Neural cell (in vitro differentiated cells): ENCODE measurements at regions not wholly inside any gene's neighbourhood (a gene's known extent, or its start where the extent isn't known, plus 50 kb on each side); places are given as distances from the start of the nearest gene placed in this dataset.
"Not testable (repeated sequence)": the region's sequence is repeated elsewhere in the genome, so short reads cannot be mapped to it uniquely, and the experiment has no call there.

Source experiments
- H2AFZ ChIP-seq: fragments of 200-600, 300-800 bp; sonication (generic), shearing (Covaris generic); 2 replicates; pipeline ENCODE4 v1.6.0; 2014; ENCODE audit warnings: low read depth, mild to moderate bottlenecking, antibody characterized with exemption, low read length, moderate library complexity
- H3F3A ChIP-seq: fragments of 200-600 bp; shearing (Covaris generic); 2 replicates; pipeline ENCODE4 v1.6.1; 2016; ENCODE audit warnings: mild to moderate bottlenecking, moderate library complexity, mixed read lengths, antibody characterized with exemption, low read length; ENCODE audit not compliant: insufficient read depth, poor library complexity, severe bottlenecking
- H3K27ac ChIP-seq: fragments of 200-600, 300-800 bp; sonication (generic), shearing (Covaris generic); 2 replicates; pipeline ENCODE4 v1.5.1; 2014; ENCODE audit warnings: mild to moderate bottlenecking, low read length, moderate library complexity
- H3K27me3 ChIP-seq: fragments of 300-800, 200-600 bp; sonication (generic), shearing (Covaris generic); 2 replicates; pipeline ENCODE4 v1.6.0; 2014; ENCODE audit warnings: mild to moderate bottlenecking, low read depth, low read length, moderate library complexity; ENCODE audit not compliant: insufficient read depth
- H3K36me3 ChIP-seq: fragments of 300-800, 200-600 bp; sonication (generic), shearing (Covaris generic); 2 replicates; pipeline ENCODE4 v1.5.1; 2014; ENCODE audit warnings: mild to moderate bottlenecking, antibody characterized with exemption, low read length, moderate library complexity; ENCODE audit not compliant: insufficient read depth
- H3K4me2 ChIP-seq: fragments of 300-800, 200-600 bp; sonication (generic), shearing (Covaris generic); 2 replicates; pipeline ENCODE4 v1.6.0; 2014; ENCODE audit warnings: mild to moderate bottlenecking, low read length
- H3K4me3 ChIP-seq: fragments of 300-800, 200-600 bp; sonication (generic), shearing (Covaris generic); 2 replicates; pipeline ENCODE4 v1.5.1; 2014; ENCODE audit warnings: mild to moderate bottlenecking, low read length, moderate library complexity
- H3K79me2 ChIP-seq: fragments of 200-600 bp; shearing (Covaris generic); replicated peaks from 2 replicates; pipeline ENCODE4 v1.6.0; 2014; ENCODE audit warnings: mild to moderate bottlenecking, low read length, moderate library complexity; ENCODE audit not compliant: insufficient read depth
- H3K9ac ChIP-seq: fragments of 300-800, 200-600 bp; sonication (generic), shearing (Covaris generic); 2 replicates; pipeline ENCODE4 v1.6.1; 2016; ENCODE audit warnings: mild to moderate bottlenecking, low read length, mixed read lengths
- H3K9me2 ChIP-seq: fragments of 200-600 bp; shearing (Covaris generic); 2 replicates; pipeline ENCODE4 v1.6.1; 2016; ENCODE audit warnings: mild to moderate bottlenecking, low read length, mixed read lengths; ENCODE audit not compliant: insufficient read depth
- H3K9me3 ChIP-seq: fragments of 200-600, 300-800 bp; sonication (generic), shearing (Covaris generic); 2 replicates; pipeline ENCODE4 v1.6.1; 2016; ENCODE audit warnings: mild to moderate bottlenecking, mixed run types, low read length, moderate library complexity, mixed read lengths
- H4K20me1 ChIP-seq: fragments of 200-600 bp; shearing (Covaris generic); 2 replicates; pipeline ENCODE4 v1.6.1; 2016; ENCODE audit warnings: mild to moderate bottlenecking, mixed run types; ENCODE audit not compliant: insufficient read depth
- EP300 ChIP-seq: fragments of 450-650 bp; conservative IDR thresholded peaks from 2 replicates; pipeline ENCODE4 v1.6.1; 2014; ENCODE audit warnings: antibody characterized with exemption, mild to moderate bottlenecking, moderate library complexity; ENCODE audit not compliant: poor library complexity, severe bottlenecking
- EZH2 ChIP-seq: fragments of 200-600, 300-800 bp; shearing (Covaris generic), sonication (generic); IDR thresholded peaks from 2 replicates; pipeline ENCODE4 v1.6.1; 2014; ENCODE audit warnings: antibody characterized with exemption, low read length, borderline replicate concordance, mild to moderate bottlenecking; ENCODE audit not compliant: insufficient read depth, poor library complexity, severe bottlenecking
- MXI1 ChIP-seq: fragments of 450-650 bp; conservative IDR thresholded peaks from 2 replicates; pipeline ENCODE4 v1.6.1; 2014; ENCODE audit warnings: antibody characterized with exemption, mild to moderate bottlenecking; ENCODE audit not compliant: poor library complexity, severe bottlenecking
- POLR2AphosphoS5 ChIP-seq: IDR thresholded peaks from 2 replicates; pipeline ENCODE4 v1.6.1; 2012
- RAD21 ChIP-seq: fragments of 450-650 bp; conservative IDR thresholded peaks from 2 replicates; pipeline ENCODE4 v1.6.1; 2014; ENCODE audit warnings: antibody characterized with exemption, mild to moderate bottlenecking, moderate library complexity
- SMC3 ChIP-seq: fragments of 450-650 bp; conservative IDR thresholded peaks from 2 replicates; pipeline ENCODE4 v1.6.1; 2014; ENCODE audit warnings: antibody characterized with exemption, mild to moderate bottlenecking, moderate library complexity; ENCODE audit not compliant: poor library complexity
- TAF1 ChIP-seq: IDR thresholded peaks from 2 replicates; pipeline ENCODE4 v1.6.1; 2012; ENCODE audit warnings: low read depth
- TF ChIP-seq, protein P1 (sequence below): IDR thresholded peaks from 2 replicates; pipeline ENCODE4 v1.6.1; 2012; ENCODE audit warnings: borderline replicate concordance
- TF ChIP-seq, protein P2 (sequence below): fragments of 450-650 bp; IDR thresholded peaks from 2 replicates; pipeline ENCODE4 v1.5.1; 2014; ENCODE audit warnings: antibody characterized with exemption, mild to moderate bottlenecking, moderate library complexity; ENCODE audit not compliant: poor library complexity, severe bottlenecking

DNA sequence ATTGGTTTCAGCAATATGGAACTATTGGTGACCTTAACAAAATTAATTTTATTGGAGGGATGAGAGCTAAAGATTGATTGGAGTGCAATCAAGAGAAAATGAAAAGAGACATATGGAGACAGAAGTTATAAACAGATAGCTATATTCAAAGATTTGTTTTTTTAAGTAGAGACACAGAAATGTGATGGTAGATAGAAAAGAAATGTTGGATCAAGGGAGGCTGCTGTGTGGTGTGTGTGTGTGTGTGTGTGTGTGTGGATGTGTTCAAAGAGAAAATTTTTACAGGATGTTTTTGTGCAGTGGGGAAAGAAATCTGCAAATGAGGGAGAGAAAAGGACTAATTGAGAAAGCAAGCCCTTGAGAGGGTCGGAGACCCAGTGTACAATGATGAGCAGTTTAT is 249.5 kb upstream of the SPHKAP start:
- no peak overlapping the region for H3K9ac ChIP-seq
- H3K79me2 ChIP-seq, result no peaks in the 10 kb centered on the region
- H3F3A ChIP-seq, result no peaks in the 10 kb centered on the region
- H3K27me3 ChIP-seq, result no peaks in the 10 kb centered on the region
- no peak overlapping the region for H3K4me3 ChIP-seq
- H3K4me2 ChIP-seq, result no peak overlapping the region
- no peaks in the 10 kb centered on the region for H4K20me1 ChIP-seq
- H3K9me2 ChIP-seq, result no peaks in the 10 kb centered on the region
- TF ChIP-seq, protein P1, sequence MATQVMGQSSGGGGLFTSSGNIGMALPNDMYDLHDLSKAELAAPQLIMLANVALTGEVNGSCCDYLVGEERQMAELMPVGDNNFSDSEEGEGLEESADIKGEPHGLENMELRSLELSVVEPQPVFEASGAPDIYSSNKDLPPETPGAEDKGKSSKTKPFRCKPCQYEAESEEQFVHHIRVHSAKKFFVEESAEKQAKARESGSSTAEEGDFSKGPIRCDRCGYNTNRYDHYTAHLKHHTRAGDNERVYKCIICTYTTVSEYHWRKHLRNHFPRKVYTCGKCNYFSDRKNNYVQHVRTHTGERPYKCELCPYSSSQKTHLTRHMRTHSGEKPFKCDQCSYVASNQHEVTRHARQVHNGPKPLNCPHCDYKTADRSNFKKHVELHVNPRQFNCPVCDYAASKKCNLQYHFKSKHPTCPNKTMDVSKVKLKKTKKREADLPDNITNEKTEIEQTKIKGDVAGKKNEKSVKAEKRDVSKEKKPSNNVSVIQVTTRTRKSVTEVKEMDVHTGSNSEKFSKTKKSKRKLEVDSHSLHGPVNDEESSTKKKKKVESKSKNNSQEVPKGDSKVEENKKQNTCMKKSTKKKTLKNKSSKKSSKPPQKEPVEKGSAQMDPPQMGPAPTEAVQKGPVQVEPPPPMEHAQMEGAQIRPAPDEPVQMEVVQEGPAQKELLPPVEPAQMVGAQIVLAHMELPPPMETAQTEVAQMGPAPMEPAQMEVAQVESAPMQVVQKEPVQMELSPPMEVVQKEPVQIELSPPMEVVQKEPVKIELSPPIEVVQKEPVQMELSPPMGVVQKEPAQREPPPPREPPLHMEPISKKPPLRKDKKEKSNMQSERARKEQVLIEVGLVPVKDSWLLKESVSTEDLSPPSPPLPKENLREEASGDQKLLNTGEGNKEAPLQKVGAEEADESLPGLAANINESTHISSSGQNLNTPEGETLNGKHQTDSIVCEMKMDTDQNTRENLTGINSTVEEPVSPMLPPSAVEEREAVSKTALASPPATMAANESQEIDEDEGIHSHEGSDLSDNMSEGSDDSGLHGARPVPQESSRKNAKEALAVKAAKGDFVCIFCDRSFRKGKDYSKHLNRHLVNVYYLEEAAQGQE, result no peak
- no peak for TF ChIP-seq RAD21
- no peak for TF ChIP-seq EP300
- TF ChIP-seq, protein P2, sequence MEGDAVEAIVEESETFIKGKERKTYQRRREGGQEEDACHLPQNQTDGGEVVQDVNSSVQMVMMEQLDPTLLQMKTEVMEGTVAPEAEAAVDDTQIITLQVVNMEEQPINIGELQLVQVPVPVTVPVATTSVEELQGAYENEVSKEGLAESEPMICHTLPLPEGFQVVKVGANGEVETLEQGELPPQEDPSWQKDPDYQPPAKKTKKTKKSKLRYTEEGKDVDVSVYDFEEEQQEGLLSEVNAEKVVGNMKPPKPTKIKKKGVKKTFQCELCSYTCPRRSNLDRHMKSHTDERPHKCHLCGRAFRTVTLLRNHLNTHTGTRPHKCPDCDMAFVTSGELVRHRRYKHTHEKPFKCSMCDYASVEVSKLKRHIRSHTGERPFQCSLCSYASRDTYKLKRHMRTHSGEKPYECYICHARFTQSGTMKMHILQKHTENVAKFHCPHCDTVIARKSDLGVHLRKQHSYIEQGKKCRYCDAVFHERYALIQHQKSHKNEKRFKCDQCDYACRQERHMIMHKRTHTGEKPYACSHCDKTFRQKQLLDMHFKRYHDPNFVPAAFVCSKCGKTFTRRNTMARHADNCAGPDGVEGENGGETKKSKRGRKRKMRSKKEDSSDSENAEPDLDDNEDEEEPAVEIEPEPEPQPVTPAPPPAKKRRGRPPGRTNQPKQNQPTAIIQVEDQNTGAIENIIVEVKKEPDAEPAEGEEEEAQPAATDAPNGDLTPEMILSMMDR, result no peak
- no peak for TF ChIP-seq POLR2AphosphoS5
- TF ChIP-seq EZH2, result no peak
- TF ChIP-seq TAF1, result no peak
- TF ChIP-seq SMC3, result no peak
- TF ChIP-seq MXI1, result no peak
- peaks cover 4% of the 10 kb centered on the region for H3K9me3 ChIP-seq
- H3K36me3 ChIP-seq, result no peaks in the 10 kb centered on the region
- no peak overlapping the region for H3K27ac ChIP-seq
- no peak overlapping the region for H2AFZ ChIP-seq

DNA sequence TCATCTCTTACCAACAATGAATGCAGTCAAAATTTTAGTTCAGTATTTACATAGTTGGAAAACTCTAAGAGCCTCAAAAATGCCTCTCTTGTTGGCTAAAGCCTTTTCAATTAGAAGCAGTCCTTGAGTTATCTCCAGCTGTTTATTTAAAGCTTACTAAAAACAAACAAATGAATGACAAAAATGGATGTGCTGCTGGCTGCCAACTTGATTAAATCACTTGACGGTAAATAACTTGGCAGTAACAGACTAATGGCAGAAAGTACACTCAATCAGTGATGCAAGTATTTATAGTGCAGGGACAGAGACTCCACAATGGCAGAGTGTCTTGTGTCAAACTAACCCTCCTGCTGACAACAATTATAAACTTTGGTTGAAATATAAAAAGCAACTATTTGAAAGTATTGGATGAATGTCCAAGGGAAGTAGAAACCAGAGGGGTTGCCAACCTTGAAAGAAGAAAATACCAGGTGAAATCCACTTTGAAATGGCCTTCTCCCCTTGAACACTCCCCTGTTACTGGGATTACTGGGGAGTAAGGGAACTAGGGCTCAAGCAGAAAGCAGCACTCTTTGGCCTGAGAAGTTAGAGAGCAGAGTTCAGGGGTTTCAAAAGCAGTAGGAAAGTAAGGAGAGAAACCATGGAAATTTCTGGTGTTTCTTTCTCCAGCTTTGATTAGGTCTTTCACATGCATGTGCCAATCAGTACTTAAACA is 245.2 kb upstream of the SPHKAP start:
- no peak overlapping the region for H3K27ac ChIP-seq
- no peaks in the 10 kb centered on the region for H4K20me1 ChIP-seq
- no peak overlapping the region for H3K4me3 ChIP-seq
- H3F3A ChIP-seq, result no peaks in the 10 kb centered on the region
- H3K36me3 ChIP-seq, result no peaks in the 10 kb centered on the region
- no peak overlapping the region for H2AFZ ChIP-seq
- TF ChIP-seq EP300 (no peak), RAD21 (no peak), POLR2AphosphoS5 (no peak), MXI1 (no peak), TAF1 (no peak), SMC3 (no peak), EZH2 (no peak)
- TF ChIP-seq, protein P2, result no peak
- TF ChIP-seq, protein P1, result no peak
- H3K9ac ChIP-seq, result no peak overlapping the region
- no peaks in the 10 kb centered on the region for H3K9me2 ChIP-seq
- H3K79me2 ChIP-seq, result no peaks in the 10 kb centered on the region
- no peaks in the 10 kb centered on the region for H3K27me3 ChIP-seq
- H3K4me2 ChIP-seq, result no peak overlapping the region
- H3K9me3 ChIP-seq, result peaks cover 4% of the 10 kb centered on the region

DNA sequence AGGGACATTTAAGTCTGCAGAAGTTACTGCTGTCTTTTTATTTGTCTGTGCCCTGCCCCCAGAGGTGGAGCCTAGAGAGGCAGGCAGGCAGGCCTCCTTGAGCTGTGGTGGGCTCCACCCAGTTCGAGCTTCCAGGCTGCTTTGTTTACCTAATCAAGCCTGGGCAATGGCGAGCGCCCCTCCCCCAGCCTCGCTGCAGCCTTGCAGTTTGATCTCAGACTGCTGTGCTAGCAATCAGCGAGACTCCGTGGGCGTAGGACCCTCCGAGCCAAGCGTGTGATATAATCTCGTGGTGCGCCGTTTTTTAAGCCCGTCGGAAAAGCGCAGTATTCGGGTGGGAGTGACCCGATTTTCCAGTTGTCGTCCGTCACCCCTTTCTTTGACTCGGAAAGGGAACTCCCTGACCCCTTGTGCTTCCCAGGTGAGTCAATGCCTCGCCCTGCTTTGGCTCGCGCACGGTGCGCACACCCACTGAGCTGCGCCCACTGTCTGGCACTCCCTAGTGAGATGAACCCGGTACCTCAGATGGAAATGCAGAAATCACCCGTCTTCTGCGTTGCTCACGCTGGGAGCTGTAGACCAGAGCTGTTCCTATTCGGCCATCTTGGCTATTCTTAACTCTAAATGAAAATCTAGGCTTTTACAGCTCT is 244.0 kb upstream of the SPHKAP start:
- H4K20me1 ChIP-seq, H3K36me3 ChIP-seq, H3K9ac ChIP-seq, H3F3A ChIP-seq, H3K79me2 ChIP-seq, H3K9me3 ChIP-seq, H3K4me3 ChIP-seq, H3K27me3 ChIP-seq, H3K9me2 ChIP-seq, H2AFZ ChIP-seq, H3K4me2 ChIP-seq, H3K27ac ChIP-seq: not testable (repeated sequence)
